SU-DHL-6 (cell line): ENCODE measurements at regions not wholly inside any gene's neighbourhood (a gene's known extent, or its start where the extent isn't known, plus 50 kb on each side); places are given as distances from the start of the nearest gene placed in this dataset.

ENCODE experiments used
- EZH2phosphoT487 ChIP-seq: fragments of 200-600 bp; sonication (generic), shearing (Covaris generic); conservative IDR thresholded peaks from 2 replicates; pipeline ENCODE4 v1.6.1; 2018; ENCODE audit warnings: mild to moderate bottlenecking, antibody characterized with exemption, low read length, moderate library complexity, mixed read lengths
- TF ChIP-seq, protein P1 (sequence below): fragments of 200-600 bp; sonication (generic); IDR thresholded peaks from one replicate; pipeline ENCODE4 v1.5.1; 2017; ENCODE audit warnings: antibody characterized with exemption, mild to moderate bottlenecking, low read length, moderate library complexity; ENCODE audit not compliant: insufficient read depth, poor library complexity, severe bottlenecking

DNA sequence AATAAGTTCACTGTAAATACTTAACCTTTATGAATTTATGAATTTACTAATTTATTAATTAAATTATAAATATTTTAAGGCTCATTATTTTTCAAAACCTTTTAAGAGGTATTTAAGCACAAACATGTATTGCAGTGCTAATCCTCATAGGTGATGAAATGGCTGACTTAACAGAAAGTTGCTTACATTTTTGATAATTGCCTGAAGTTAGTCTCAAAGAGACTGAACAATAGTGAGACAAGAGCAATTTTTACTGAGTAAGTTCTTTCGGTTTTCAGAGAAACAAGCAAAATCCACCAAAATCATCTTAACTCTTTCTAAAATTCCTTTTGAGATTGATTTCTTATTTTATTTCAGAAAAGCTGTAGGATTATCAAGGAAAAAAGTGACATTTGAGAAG lies 137.3 kb upstream of the VGLL2 start:
- TF ChIP-seq, protein P1, sequence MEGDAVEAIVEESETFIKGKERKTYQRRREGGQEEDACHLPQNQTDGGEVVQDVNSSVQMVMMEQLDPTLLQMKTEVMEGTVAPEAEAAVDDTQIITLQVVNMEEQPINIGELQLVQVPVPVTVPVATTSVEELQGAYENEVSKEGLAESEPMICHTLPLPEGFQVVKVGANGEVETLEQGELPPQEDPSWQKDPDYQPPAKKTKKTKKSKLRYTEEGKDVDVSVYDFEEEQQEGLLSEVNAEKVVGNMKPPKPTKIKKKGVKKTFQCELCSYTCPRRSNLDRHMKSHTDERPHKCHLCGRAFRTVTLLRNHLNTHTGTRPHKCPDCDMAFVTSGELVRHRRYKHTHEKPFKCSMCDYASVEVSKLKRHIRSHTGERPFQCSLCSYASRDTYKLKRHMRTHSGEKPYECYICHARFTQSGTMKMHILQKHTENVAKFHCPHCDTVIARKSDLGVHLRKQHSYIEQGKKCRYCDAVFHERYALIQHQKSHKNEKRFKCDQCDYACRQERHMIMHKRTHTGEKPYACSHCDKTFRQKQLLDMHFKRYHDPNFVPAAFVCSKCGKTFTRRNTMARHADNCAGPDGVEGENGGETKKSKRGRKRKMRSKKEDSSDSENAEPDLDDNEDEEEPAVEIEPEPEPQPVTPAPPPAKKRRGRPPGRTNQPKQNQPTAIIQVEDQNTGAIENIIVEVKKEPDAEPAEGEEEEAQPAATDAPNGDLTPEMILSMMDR, result no peak
- TF ChIP-seq EZH2phosphoT487, result no peak
